BLaER1 (cell line): ENCODE measurements at regions not wholly inside any gene's neighbourhood (a gene's known extent, or its start where the extent isn't known, plus 50 kb on each side); places are given as distances from the start of the nearest gene placed in this dataset.

ENCODE experiments used
- H3K27ac ChIP-seq: shearing (Covaris generic); formaldehyde crosslinking; 2 replicates; pipeline ENCODE4 v1.8.1; 2022
- H3K27me3 ChIP-seq: shearing (Covaris generic); formaldehyde crosslinking; 2 replicates; pipeline ENCODE4 v1.8.1; 2022
- H3K36me3 ChIP-seq: shearing (Covaris generic); formaldehyde crosslinking; 2 replicates; pipeline ENCODE4 v1.8.1; 2022
- H3K4me1 ChIP-seq: shearing (Covaris generic); formaldehyde crosslinking; 2 replicates; pipeline ENCODE4 v1.8.1; 2022
- H3K4me2 ChIP-seq: shearing (Covaris generic); formaldehyde crosslinking; 2 replicates; pipeline ENCODE4 v1.8.1; 2022
- H3K4me3 ChIP-seq: shearing (Covaris generic); formaldehyde crosslinking; 2 replicates; pipeline ENCODE4 v1.8.1; 2022
- H3K9ac ChIP-seq: shearing (Covaris generic); formaldehyde crosslinking; 2 replicates; pipeline ENCODE4 v1.8.1; 2022
- H3K9me3 ChIP-seq: shearing (Covaris generic); formaldehyde crosslinking; 2 replicates; pipeline ENCODE4 v1.8.1; 2022
- H4K20me1 ChIP-seq: shearing (Covaris generic); formaldehyde crosslinking; 2 replicates; pipeline ENCODE4 v1.8.1; 2022
- Cebpa-rat ChIP-seq: shearing (Covaris generic); IDR thresholded peaks from 2 replicates; pipeline ENCODE4 v1.8.1; 2022

DNA sequence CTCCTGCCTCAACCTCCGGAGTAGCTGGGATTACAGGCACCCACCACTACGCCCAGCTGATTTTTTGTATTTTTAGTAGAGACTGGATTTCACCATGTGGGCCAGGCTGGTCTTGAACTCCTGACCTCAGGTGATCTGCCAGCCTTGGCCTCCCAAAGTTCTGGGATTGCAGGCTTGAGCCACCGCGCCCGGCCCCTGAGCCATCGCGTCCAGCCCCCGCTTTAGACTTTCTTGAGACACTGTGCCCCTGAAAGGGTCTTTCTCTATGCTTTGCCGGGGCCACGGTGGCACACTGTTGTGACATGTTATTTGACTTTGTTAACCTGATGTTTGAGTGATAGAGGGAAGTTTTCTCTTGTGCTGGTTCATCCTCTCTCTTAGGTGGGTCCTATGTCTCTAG is 186.4 kb downstream of the BTG1 start:
- Histone ChIP-seq H3K9me3 (peaks cover 6% of the 10 kb centered on the region), H3K4me1 (no peaks in the 10 kb centered on the region), H4K20me1 (no peaks in the 10 kb centered on the region), H3K9ac (no peak overlapping the region), H3K27me3 (no peaks in the 10 kb centered on the region), H3K4me3 (no peak overlapping the region), H3K27ac (no peak overlapping the region), H3K36me3 (no peaks in the 10 kb centered on the region), H3K4me2 (no peak overlapping the region)
- TF ChIP-seq Cebpa-rat, result no peak

GRCh38 chr12:91958816-91959215 is 186.8 kb downstream of the BTG1 start:
- Histone ChIP-seq H3K9me3 (peaks cover 6% of the 10 kb centered on the region), H3K4me2 (no peak overlapping the region), H4K20me1 (no peaks in the 10 kb centered on the region), H3K27me3 (no peaks in the 10 kb centered on the region), H3K27ac (no peak overlapping the region), H3K9ac (no peak overlapping the region), H3K4me3 (no peak overlapping the region), H3K36me3 (no peaks in the 10 kb centered on the region), H3K4me1 (no peaks in the 10 kb centered on the region)
- no peak for TF ChIP-seq Cebpa-rat

- no peak for TF ChIP-seq Cebpa-rat
- no peak overlapping the region for H3K27ac ChIP-seq
- H3K4me1 ChIP-seq, result no peaks in the 10 kb centered on the region
- H3K36me3 ChIP-seq, result no peaks in the 10 kb centered on the region
- H4K20me1 ChIP-seq, result no peaks in the 10 kb centered on the region
- no peak overlapping the region for H3K9ac ChIP-seq
- H3K4me2 ChIP-seq, result no peak overlapping the region
- no peak overlapping the region for H3K4me3 ChIP-seq
- peaks cover 6% of the 10 kb centered on the region for H3K9me3 ChIP-seq
- no peaks in the 10 kb centered on the region for H3K27me3 ChIP-seq
These were observed 190.9 kb downstream of the BTG1 start for GRCh38 chr12:91954747-91955146.

- H3K4me1 ChIP-seq, result no peaks in the 10 kb centered on the region
- no peak overlapping the region for H3K27ac ChIP-seq
- no peak overlapping the region for H3K4me3 ChIP-seq
- no peak overlapping the region for H3K9ac ChIP-seq
- TF ChIP-seq Cebpa-rat, result no peak
- H3K36me3 ChIP-seq, result no peaks in the 10 kb centered on the region
- H3K9me3 ChIP-seq, result peaks cover 6% of the 10 kb centered on the region
- no peaks in the 10 kb centered on the region for H4K20me1 ChIP-seq
- no peaks in the 10 kb centered on the region for H3K27me3 ChIP-seq
- no peak overlapping the region for H3K4me2 ChIP-seq
These were observed 191.3 kb downstream of the BTG1 start for GRCh38 chr12:91954326-91954725.

DNA sequence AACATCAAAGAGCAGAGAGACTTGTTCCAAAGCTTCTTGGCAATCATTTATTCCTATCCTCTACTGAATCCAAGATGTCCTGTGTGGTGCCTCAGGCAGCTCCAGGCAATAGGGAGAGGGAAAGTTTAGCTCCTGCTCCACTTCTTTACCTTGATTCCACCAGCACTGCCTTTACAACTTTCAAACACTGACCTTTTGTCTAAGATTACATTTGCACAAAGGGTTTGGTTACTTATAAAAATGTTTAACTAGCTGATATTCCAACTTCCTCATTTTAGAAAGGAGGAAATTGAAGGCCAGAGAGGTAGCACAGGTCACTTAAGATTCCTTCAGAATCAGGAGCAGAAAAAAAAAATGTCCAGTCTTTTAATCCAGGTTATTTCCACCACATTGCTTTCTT is 192.7 kb downstream of the BTG1 start:
- TF ChIP-seq Cebpa-rat, result no peak
- H3K9me3 ChIP-seq, result peaks cover 6% of the 10 kb centered on the region
- no peak overlapping the region for H3K27ac ChIP-seq

GRCh38 chr12:91951571-91951970 is 194.1 kb downstream of the BTG1 start:
- no peak overlapping the region for H3K9ac ChIP-seq
- no peaks in the 10 kb centered on the region for H3K27me3 ChIP-seq
- no peaks in the 10 kb centered on the region for H3K36me3 ChIP-seq
- H4K20me1 ChIP-seq, result no peaks in the 10 kb centered on the region
- no peak overlapping the region for H3K27ac ChIP-seq
- peaks cover 6% of the 10 kb centered on the region for H3K9me3 ChIP-seq
- no peaks in the 10 kb centered on the region for H3K4me1 ChIP-seq
- no peak for TF ChIP-seq Cebpa-rat
- H3K4me2 ChIP-seq, result no peak overlapping the region
- no peak overlapping the region for H3K4me3 ChIP-seq

More for the DNA sequence above, 192.7 kb downstream of the BTG1 start:
- Histone ChIP-seq H3K4me3 (no peak overlapping the region), H3K9ac (no peak overlapping the region), H3K4me1 (no peaks in the 10 kb centered on the region), H3K36me3 (no peaks in the 10 kb centered on the region), H3K27me3 (no peaks in the 10 kb centered on the region), H3K4me2 (no peak overlapping the region), H4K20me1 (no peaks in the 10 kb centered on the region)

GRCh38 chr12:91948504-91948903 is 197.1 kb downstream of the BTG1 start:
- Histone ChIP-seq H3K9ac (no peak overlapping the region), H4K20me1 (no peaks in the 10 kb centered on the region), H3K4me1 (no peaks in the 10 kb centered on the region), H3K27ac (no peak overlapping the region), H3K9me3 (no peaks in the 10 kb centered on the region), H3K36me3 (no peaks in the 10 kb centered on the region), H3K4me3 (no peak overlapping the region), H3K4me2 (no peak overlapping the region), H3K27me3 (no peaks in the 10 kb centered on the region)
- TF ChIP-seq Cebpa-rat, result no peak

GRCh38 chr12:91947459-91947858 is 198.2 kb downstream of the BTG1 start:
- Histone ChIP-seq H3K4me3 (no peak overlapping the region), H3K9me3 (no peaks in the 10 kb centered on the region), H3K27ac (no peak overlapping the region), H3K27me3 (no peaks in the 10 kb centered on the region), H3K4me2 (no peak overlapping the region), H3K9ac (no peak overlapping the region), H3K36me3 (no peaks in the 10 kb centered on the region), H4K20me1 (no peaks in the 10 kb centered on the region), H3K4me1 (no peaks in the 10 kb centered on the region)
- no peak for TF ChIP-seq Cebpa-rat

- no peak overlapping the region for H3K9ac ChIP-seq
- no peak overlapping the region for H3K4me3 ChIP-seq
- no peaks in the 10 kb centered on the region for H3K9me3 ChIP-seq
- no peak overlapping the region for H3K4me2 ChIP-seq
- no peak for TF ChIP-seq Cebpa-rat
- no peaks in the 10 kb centered on the region for H4K20me1 ChIP-seq
- no peak overlapping the region for H3K27ac ChIP-seq
- H3K4me1 ChIP-seq, result no peaks in the 10 kb centered on the region
- no peaks in the 10 kb centered on the region for H3K27me3 ChIP-seq
- H3K36me3 ChIP-seq, result no peaks in the 10 kb centered on the region
These were observed 201.0 kb downstream of the BTG1 start for GRCh38 chr12:91944637-91945036.

- no peaks in the 10 kb centered on the region for H4K20me1 ChIP-seq
- no peaks in the 10 kb centered on the region for H3K9me3 ChIP-seq
- H3K9ac ChIP-seq, result no peak overlapping the region
- no peak overlapping the region for H3K4me2 ChIP-seq
- no peaks in the 10 kb centered on the region for H3K36me3 ChIP-seq
- no peaks in the 10 kb centered on the region for H3K4me1 ChIP-seq
- no peak for TF ChIP-seq Cebpa-rat
- H3K4me3 ChIP-seq, result no peak overlapping the region
- H3K27ac ChIP-seq, result no peak overlapping the region
- H3K27me3 ChIP-seq, result no peaks in the 10 kb centered on the region
These were observed 204.6 kb downstream of the BTG1 start for GRCh38 chr12:91940826-91941570.

- TF ChIP-seq Cebpa-rat, result no peak
- H3K36me3 ChIP-seq, result no peaks in the 10 kb centered on the region
- H3K4me1 ChIP-seq, result no peaks in the 10 kb centered on the region
- no peak overlapping the region for H3K27ac ChIP-seq
- no peaks in the 10 kb centered on the region for H4K20me1 ChIP-seq
- H3K4me3 ChIP-seq, result no peak overlapping the region
- no peaks in the 10 kb centered on the region for H3K9me3 ChIP-seq
- H3K27me3 ChIP-seq, result no peaks in the 10 kb centered on the region
- H3K4me2 ChIP-seq, result no peak overlapping the region
- H3K9ac ChIP-seq, result no peak overlapping the region
These were observed 205.3 kb downstream of the BTG1 start for GRCh38 chr12:91940322-91940721.
